OCI-LY3 (cell line): ENCODE measurements at regions not wholly inside any gene's neighbourhood (a gene's known extent, or its start where the extent isn't known, plus 50 kb on each side); places are given as distances from the start of the nearest gene placed in this dataset.

Experiments used
- EZH2phosphoT487 ChIP-seq: fragments of 200-600 bp; shearing (Covaris generic); IDR thresholded peaks from 2 replicates; pipeline ENCODE4 v1.6.1; 2018; ENCODE audit warnings: antibody characterized with exemption, mixed run types, low read depth
- TF ChIP-seq, protein P1 (sequence below): fragments of 200-600, 300-600 bp; sonication (generic); IDR thresholded peaks from 2 replicates; pipeline ENCODE4 v1.5.1; 2014; ENCODE audit warnings: antibody characterized with exemption, low read length, low read depth

DNA sequence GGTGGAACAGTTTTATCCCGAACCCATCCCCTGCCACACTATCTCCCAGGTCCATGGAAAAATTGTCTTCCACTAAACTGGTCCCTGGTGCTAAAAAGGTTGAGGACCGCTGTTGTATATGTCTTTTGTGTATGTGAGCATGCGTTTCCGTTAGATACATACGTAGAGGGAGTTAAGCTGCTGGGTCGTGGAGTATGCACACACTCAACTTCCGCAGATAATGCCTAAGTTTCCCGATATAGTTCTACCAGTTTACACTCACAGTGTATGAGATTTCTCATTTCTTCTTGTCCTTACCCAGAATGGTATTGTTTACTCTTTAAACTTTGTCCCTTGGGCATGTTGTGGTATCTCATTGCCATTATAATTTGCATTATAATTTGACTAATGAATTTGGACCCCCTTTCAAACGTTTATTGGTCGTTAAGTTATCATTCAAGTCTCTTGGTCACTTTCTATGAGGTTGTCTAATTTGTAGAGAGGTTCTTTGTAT lies 50.5 kb upstream of the SCAF8 start:
- TF ChIP-seq, protein P1, sequence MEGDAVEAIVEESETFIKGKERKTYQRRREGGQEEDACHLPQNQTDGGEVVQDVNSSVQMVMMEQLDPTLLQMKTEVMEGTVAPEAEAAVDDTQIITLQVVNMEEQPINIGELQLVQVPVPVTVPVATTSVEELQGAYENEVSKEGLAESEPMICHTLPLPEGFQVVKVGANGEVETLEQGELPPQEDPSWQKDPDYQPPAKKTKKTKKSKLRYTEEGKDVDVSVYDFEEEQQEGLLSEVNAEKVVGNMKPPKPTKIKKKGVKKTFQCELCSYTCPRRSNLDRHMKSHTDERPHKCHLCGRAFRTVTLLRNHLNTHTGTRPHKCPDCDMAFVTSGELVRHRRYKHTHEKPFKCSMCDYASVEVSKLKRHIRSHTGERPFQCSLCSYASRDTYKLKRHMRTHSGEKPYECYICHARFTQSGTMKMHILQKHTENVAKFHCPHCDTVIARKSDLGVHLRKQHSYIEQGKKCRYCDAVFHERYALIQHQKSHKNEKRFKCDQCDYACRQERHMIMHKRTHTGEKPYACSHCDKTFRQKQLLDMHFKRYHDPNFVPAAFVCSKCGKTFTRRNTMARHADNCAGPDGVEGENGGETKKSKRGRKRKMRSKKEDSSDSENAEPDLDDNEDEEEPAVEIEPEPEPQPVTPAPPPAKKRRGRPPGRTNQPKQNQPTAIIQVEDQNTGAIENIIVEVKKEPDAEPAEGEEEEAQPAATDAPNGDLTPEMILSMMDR, result no peak
- TF ChIP-seq EZH2phosphoT487, result no peak
